ENCODE measurements at regions not wholly inside any gene's neighbourhood (a gene's known extent, or its start where the extent isn't known, plus 50 kb on each side); places are given as distances from the start of the nearest gene placed in this dataset.

GRCh38 chr5:91591076-91591475, 208.0 kb upstream of the ARRDC3 start:
- Mint-ChIP-seq H3K4me1 (no peaks in the 10 kb centered on the region), H3K27me3 (ENCODE audit: insufficient read depth, low read depth, poor library complexity) (peaks cover 2% of the 10 kb centered on the region), H3K9me3 (peaks cover 68% of the 10 kb centered on the region), H3K27ac (no peak overlapping the region), H3K36me3 (ENCODE audit: low read depth) (peaks cover 24% of the 10 kb centered on the region; the same call in 2 of the 3 replicates), H3K4me3 (no peak overlapping the region)
- no peak overlapping the region for H3K27ac ChIP-seq (ENCODE audit: low read depth)
- ATAC-seq: no peak
- DNase-seq (ENCODE audit: low spot score): peak; percentile 67
- peaks cover 8% of the 10 kb centered on the region; the same call in 1 of the 2 replicates for H3K36me3 ChIP-seq (ENCODE audit: insufficient read depth)
- no peaks in the 10 kb centered on the region for H3F3A ChIP-seq (replicated peaks; ENCODE audit: low read depth)
- no peaks in the 10 kb centered on the region; the same call in 1 of the 2 replicates for H3K9me2 ChIP-seq (ENCODE audit: insufficient read depth)
- no peaks in the 10 kb centered on the region for H3K4me1 ChIP-seq (ENCODE audit: insufficient read depth)
- H3K4me2 ChIP-seq: no peak overlapping the region
- no peak overlapping the region for H3K4me3 ChIP-seq
- H3K79me2 ChIP-seq (replicated peaks; ENCODE audit: insufficient read depth): no peaks in the 10 kb centered on the region
- no peaks in the 10 kb centered on the region for H4K20me1 ChIP-seq (replicated peaks; ENCODE audit: insufficient read depth)
- no peak overlapping the region for H2AFZ ChIP-seq
- H3K27me3 ChIP-seq (ENCODE audit: insufficient read depth): no peaks in the 10 kb centered on the region
- no peak for TF ChIP-seq REST (IDR thresholded peaks at IDR 0.05; ENCODE audit: unreplicated experiment)

DNA sequence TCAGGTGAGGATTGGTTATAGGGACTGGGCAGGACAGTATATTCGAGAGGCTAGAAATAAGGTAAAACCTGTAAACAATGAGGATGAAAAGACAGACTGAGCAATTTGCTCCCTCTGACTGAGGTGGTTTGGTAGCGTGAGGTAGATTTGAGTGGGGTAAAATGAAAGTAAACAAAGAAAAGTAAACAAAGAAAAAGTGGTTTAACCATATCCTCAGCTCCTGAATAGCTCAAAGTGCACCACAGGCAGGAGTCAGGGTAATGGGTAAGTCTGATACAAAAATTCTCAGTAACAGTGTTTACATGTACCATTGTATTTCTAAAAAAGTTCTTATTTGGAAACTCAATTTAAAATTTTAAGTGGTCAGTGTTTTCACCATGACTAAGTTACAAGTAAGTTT, 203.1 kb upstream of the ARRDC3 start:
- H3K36me3 Mint-ChIP-seq (ENCODE audit: low read depth): peaks cover 9% of the 10 kb centered on the region; the same call in 2 of the 3 replicates
- Histone ChIP-seq H4K20me1 (replicated peaks; ENCODE audit: insufficient read depth) (no peaks in the 10 kb centered on the region), H3K4me2 (no peak overlapping the region), H2AFZ (no peak overlapping the region), H3K4me1 (ENCODE audit: insufficient read depth) (no peaks in the 10 kb centered on the region), H3F3A (replicated peaks; ENCODE audit: low read depth) (no peaks in the 10 kb centered on the region), H3K9me2 (ENCODE audit: insufficient read depth) (no peaks in the 10 kb centered on the region; the same call in 1 of the 2 replicates), H3K27ac (ENCODE audit: low read depth) (no peak overlapping the region), H3K36me3 (ENCODE audit: insufficient read depth) (peaks cover 5% of the 10 kb centered on the region; the same call in 1 of the 2 replicates), H3K27me3 (ENCODE audit: insufficient read depth) (no peaks in the 10 kb centered on the region), H3K79me2 (replicated peaks; ENCODE audit: insufficient read depth) (no peaks in the 10 kb centered on the region), H3K4me3 (no peak overlapping the region)
- H3K4me1 Mint-ChIP-seq: no peaks in the 10 kb centered on the region
- peaks cover 2% of the 10 kb centered on the region for H3K27me3 Mint-ChIP-seq (ENCODE audit: insufficient read depth, low read depth, poor library complexity)
- H3K27ac Mint-ChIP-seq: no peak overlapping the region
- ATAC-seq: no peak
- TF ChIP-seq CREB1 (CRISPR knock-in tag; IDR thresholded peaks at IDR 0.05; ENCODE audit: low read depth) (no peak), ZNF462 (CRISPR knock-in tag; IDR thresholded peaks at IDR 0.05) (no peak), EZH2 (IDR thresholded peaks at IDR 0.05; ENCODE audit: low read depth, unreplicated experiment) (no peak), JUNB (IDR thresholded peaks at IDR 0.05; ENCODE audit: unreplicated experiment) (no peak), EZH2phosphoT487 (IDR thresholded peaks at IDR 0.05; ENCODE audit: unreplicated experiment) (no peak), ETS1 (IDR thresholded peaks at IDR 0.05) (no peak), ZNF114 (CRISPR knock-in tag; IDR thresholded peaks at IDR 0.05) (no peak), NANOG (IDR thresholded peaks at IDR 0.05; ENCODE audit: borderline replicate concordance) (no peak)
- DNase-seq (ENCODE audit: low spot score): no peak
- H3K9me3 Mint-ChIP-seq: peaks cover 29% of the 10 kb centered on the region
- H3K4me3 Mint-ChIP-seq: no peak overlapping the region

All from GM23338 (cell line).